Neural progenitor cell (in vitro differentiated cells): ENCODE measurements at regions not wholly inside any gene's neighbourhood (a gene's known extent, or its start where the extent isn't known, plus 50 kb on each side); places are given as distances from the start of the nearest gene placed in this dataset.

Experiments
- EZH2 ChIP-seq: fragments of 200-600 bp; sonication (generic); IDR thresholded peaks from 2 replicates; pipeline ENCODE4 v1.6.1; 2017; ENCODE audit warnings: antibody characterized with exemption, mild to moderate bottlenecking, moderate library complexity
- TF ChIP-seq, protein P1 (sequence below): fragments of 200-600 bp; sonication (generic); IDR thresholded peaks from 2 replicates; pipeline ENCODE4 v1.5.1; 2017; ENCODE audit warnings: antibody characterized with exemption, mild to moderate bottlenecking

DNA sequence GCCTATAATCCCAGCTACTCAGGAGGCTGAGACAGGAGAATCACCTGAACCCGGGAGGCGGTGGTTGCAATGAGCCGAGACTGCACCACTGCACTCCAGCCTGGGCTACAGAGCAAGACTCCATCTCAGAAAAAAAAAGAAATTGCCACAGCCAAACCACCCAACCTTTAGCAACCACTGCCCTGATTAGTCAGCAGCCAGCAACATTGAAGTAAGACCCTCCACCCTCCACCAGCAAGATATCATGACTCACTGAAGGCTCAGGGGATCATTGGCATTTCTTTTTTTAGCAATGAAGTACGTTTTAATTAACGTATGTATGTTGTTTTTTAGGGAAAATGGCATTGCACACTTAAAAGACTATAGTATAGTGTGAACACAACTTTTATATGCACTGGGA lies 349.1 kb upstream of the ACVR2A start:
- TF ChIP-seq, protein P1, sequence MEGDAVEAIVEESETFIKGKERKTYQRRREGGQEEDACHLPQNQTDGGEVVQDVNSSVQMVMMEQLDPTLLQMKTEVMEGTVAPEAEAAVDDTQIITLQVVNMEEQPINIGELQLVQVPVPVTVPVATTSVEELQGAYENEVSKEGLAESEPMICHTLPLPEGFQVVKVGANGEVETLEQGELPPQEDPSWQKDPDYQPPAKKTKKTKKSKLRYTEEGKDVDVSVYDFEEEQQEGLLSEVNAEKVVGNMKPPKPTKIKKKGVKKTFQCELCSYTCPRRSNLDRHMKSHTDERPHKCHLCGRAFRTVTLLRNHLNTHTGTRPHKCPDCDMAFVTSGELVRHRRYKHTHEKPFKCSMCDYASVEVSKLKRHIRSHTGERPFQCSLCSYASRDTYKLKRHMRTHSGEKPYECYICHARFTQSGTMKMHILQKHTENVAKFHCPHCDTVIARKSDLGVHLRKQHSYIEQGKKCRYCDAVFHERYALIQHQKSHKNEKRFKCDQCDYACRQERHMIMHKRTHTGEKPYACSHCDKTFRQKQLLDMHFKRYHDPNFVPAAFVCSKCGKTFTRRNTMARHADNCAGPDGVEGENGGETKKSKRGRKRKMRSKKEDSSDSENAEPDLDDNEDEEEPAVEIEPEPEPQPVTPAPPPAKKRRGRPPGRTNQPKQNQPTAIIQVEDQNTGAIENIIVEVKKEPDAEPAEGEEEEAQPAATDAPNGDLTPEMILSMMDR = no peak
- TF ChIP-seq EZH2 = no peak
